Glomerular visceral epithelial cell (primary cell): ENCODE measurements at regions not wholly inside any gene's neighbourhood (a gene's known extent, or its start where the extent isn't known, plus 50 kb on each side); places are given as distances from the start of the nearest gene placed in this dataset.
A peak's percentile ranks its signal among the peaks of the same experiment; 100 is the strongest.
"Not testable (repeated sequence)": the region's sequence is repeated elsewhere in the genome, so short reads cannot be mapped to it uniquely, and the experiment has no call there.

Experiments
- DNase-seq: peaks from one replicate; pipeline ENCODE4 v3.0.0-alpha.2; 2016; ENCODE audit errors: extremely low spot score

GRCh38 chrX:40887476-40887875 lies 152.1 kb upstream of the MED14 start:
- DNase-seq = no peak

GRCh38 chrX:40891798-40892197 lies 156.5 kb upstream of the MED14 start:
- DNase-seq = no peak

GRCh38 chrX:40893251-40893910 lies 158.0 kb upstream of the MED14 start:
- DNase-seq = no peak

GRCh38 chrX:40895246-40895645 lies 159.9 kb upstream of the MED14 start:
- DNase-seq = no peak

GRCh38 chrX:40897718-40898270 lies 162.5 kb upstream of the MED14 start:
- no peak for DNase-seq

GRCh38 chrX:40904739-40905138 lies 169.4 kb upstream of the MED14 start:
- not testable (repeated sequence) for DNase-seq

- peak; percentile 46 for DNase-seq
These were observed 172.7 kb upstream of the MED14 start for GRCh38 chrX:40908026-40908425.

- DNase-seq = peak; percentile 69
These were observed 173.6 kb upstream of the MED14 start for GRCh38 chrX:40908857-40909475.

- no peak for DNase-seq
These were observed 173.1 kb upstream of the USP9X start for GRCh38 chrX:40912166-40912565.

- DNase-seq = no peak
These were observed 172.7 kb upstream of the USP9X start for GRCh38 chrX:40912576-40912975.

- no peak for DNase-seq
These were observed 164.9 kb upstream of the USP9X start for GRCh38 chrX:40920351-40920750.

GRCh38 chrX:40922307-40922706 lies 162.9 kb upstream of the USP9X start:
- DNase-seq = peak; percentile 40

GRCh38 chrX:40926739-40927427 lies 158.4 kb upstream of the USP9X start:
- peak; percentile 27 for DNase-seq

GRCh38 chrX:40928076-40928475 lies 157.2 kb upstream of the USP9X start:
- DNase-seq = no peak

GRCh38 chrX:40931921-40932320 lies 153.3 kb upstream of the USP9X start:
- no peak for DNase-seq

- DNase-seq = peak; percentile 44
These were observed 152.0 kb upstream of the USP9X start for GRCh38 chrX:40933132-40933705.

GRCh38 chrX:40933706-40934425 lies 151.4 kb upstream of the USP9X start:
- DNase-seq = peak; percentile 41

- DNase-seq = no peak
These were observed 148.4 kb upstream of the USP9X start for GRCh38 chrX:40936827-40937226.

- no peak for DNase-seq
These were observed 146.8 kb upstream of the USP9X start for GRCh38 chrX:40938423-40938822.

- no peak for DNase-seq
These were observed 142.1 kb upstream of the USP9X start for GRCh38 chrX:40943093-40943641.

- peak; percentile 61 for DNase-seq
These were observed 139.9 kb upstream of the USP9X start for GRCh38 chrX:40945361-40945713.

- peak; percentile 65 for DNase-seq
These were observed 138.0 kb upstream of the USP9X start for GRCh38 chrX:40947276-40947675.
